HUES48 (cell line): ENCODE measurements at regions not wholly inside any gene's neighbourhood (a gene's known extent, or its start where the extent isn't known, plus 50 kb on each side); places are given as distances from the start of the nearest gene placed in this dataset.

Experiments used
- H3K27ac ChIP-seq: one replicate; pipeline ENCODE4 v1.7.0; 2013; ENCODE audit warnings: low read depth, low read length, inconsistent platforms
- H3K27me3 ChIP-seq: 2 replicates; pipeline ENCODE4 v1.6.1; 2013; ENCODE audit warnings: mild to moderate bottlenecking, low read length; ENCODE audit not compliant: control insufficient read depth, insufficient read depth
- H3K36me3 ChIP-seq: 2 replicates; pipeline ENCODE4 v1.6.1; 2013; ENCODE audit warnings: low read length; ENCODE audit not compliant: control insufficient read depth, insufficient read depth
- H3K4me1 ChIP-seq: 2 replicates; pipeline ENCODE4 v1.6.1; 2013; ENCODE audit warnings: mild to moderate bottlenecking, low read length; ENCODE audit not compliant: control insufficient read depth, insufficient read depth
- H3K4me3 ChIP-seq: 2 replicates; pipeline ENCODE4 v1.5.1; 2013; ENCODE audit warnings: mild to moderate bottlenecking, low read depth, low read length
- H3K9ac ChIP-seq: 2 replicates; pipeline ENCODE4 v1.6.1; 2013; ENCODE audit warnings: mild to moderate bottlenecking, low read depth, low read length, moderate library complexity
- H3K9me3 ChIP-seq: 2 replicates; pipeline ENCODE4 v1.6.1; 2013; ENCODE audit warnings: low read length; ENCODE audit not compliant: control insufficient read depth, insufficient read depth

GRCh38 chr5:4054092-4054491 lies 458.5 kb downstream of the IRX1 start:
- Histone ChIP-seq H3K9me3 (no peaks in the 10 kb centered on the region), H3K9ac (no peak overlapping the region), H3K27ac (no peak overlapping the region), H3K36me3 (no peaks in the 10 kb centered on the region), H3K4me3 (no peak overlapping the region), H3K27me3 (no peaks in the 10 kb centered on the region), H3K4me1 (0 out of 2 replicates have a peak, but pooled peaks cover 1% of the 10 kb centered on the region)

- Histone ChIP-seq H3K9ac (no peak overlapping the region), H3K9me3 (no peaks in the 10 kb centered on the region), H3K4me3 (no peak overlapping the region), H3K27ac (no peak overlapping the region), H3K27me3 (no peaks in the 10 kb centered on the region), H3K4me1 (no peaks in the 10 kb centered on the region), H3K36me3 (no peaks in the 10 kb centered on the region)
These were observed 463.3 kb downstream of the IRX1 start for GRCh38 chr5:4058899-4059298.

- Histone ChIP-seq H3K4me1 (no peaks in the 10 kb centered on the region), H3K4me3 (no peak overlapping the region), H3K9me3 (no peaks in the 10 kb centered on the region), H3K27me3 (no peaks in the 10 kb centered on the region), H3K27ac (no peak overlapping the region), H3K36me3 (no peaks in the 10 kb centered on the region), H3K9ac (no peak overlapping the region)
These were observed 470.1 kb downstream of the IRX1 start for GRCh38 chr5:4065472-4066320.

GRCh38 chr5:4068171-4068570 lies 472.5 kb downstream of the IRX1 start:
- Histone ChIP-seq H3K36me3 (no peaks in the 10 kb centered on the region), H3K9ac (no peak overlapping the region), H3K9me3 (no peaks in the 10 kb centered on the region), H3K4me1 (no peaks in the 10 kb centered on the region), H3K27me3 (no peaks in the 10 kb centered on the region), H3K4me3 (no peak overlapping the region), H3K27ac (no peak overlapping the region)

GRCh38 chr5:4078544-4078943 lies 482.9 kb downstream of the IRX1 start:
- Histone ChIP-seq H3K27me3 (no peaks in the 10 kb centered on the region), H3K9me3 (no peaks in the 10 kb centered on the region), H3K36me3 (no peaks in the 10 kb centered on the region), H3K4me3 (no peak overlapping the region), H3K4me1 (no peaks in the 10 kb centered on the region), H3K27ac (no peak overlapping the region), H3K9ac (no peak overlapping the region)

GRCh38 chr5:4079831-4080230 lies 484.2 kb downstream of the IRX1 start:
- no peaks in the 10 kb centered on the region for H3K9me3 ChIP-seq

GRCh38 chr5:4080370-4080769 lies 484.7 kb downstream of the IRX1 start:
- Histone ChIP-seq H3K27me3 (no peaks in the 10 kb centered on the region), H3K36me3 (no peaks in the 10 kb centered on the region), H3K4me3 (no peak overlapping the region), H3K27ac (no peak overlapping the region), H3K9ac (no peak overlapping the region), H3K4me1 (no peaks in the 10 kb centered on the region), H3K9me3 (no peaks in the 10 kb centered on the region)

More at GRCh38 chr5:4079831-4080230, 484.2 kb downstream of the IRX1 start:
- Histone ChIP-seq H3K27ac (no peak overlapping the region), H3K36me3 (no peaks in the 10 kb centered on the region), H3K4me3 (no peak overlapping the region), H3K9ac (no peak overlapping the region), H3K4me1 (no peaks in the 10 kb centered on the region), H3K27me3 (no peaks in the 10 kb centered on the region)

GRCh38 chr5:4081059-4081458 lies 485.4 kb downstream of the IRX1 start:
- Histone ChIP-seq H3K4me1 (no peaks in the 10 kb centered on the region), H3K27ac (no peak overlapping the region), H3K4me3 (no peak overlapping the region), H3K9me3 (no peaks in the 10 kb centered on the region), H3K9ac (no peak overlapping the region), H3K27me3 (no peaks in the 10 kb centered on the region), H3K36me3 (no peaks in the 10 kb centered on the region)

GRCh38 chr5:4081466-4081865 lies 485.8 kb downstream of the IRX1 start:
- H3K4me3 ChIP-seq = no peak overlapping the region
- no peaks in the 10 kb centered on the region for H3K27me3 ChIP-seq
- H3K36me3 ChIP-seq = no peaks in the 10 kb centered on the region
- H3K9ac ChIP-seq = no peak overlapping the region
- H3K9me3 ChIP-seq = no peaks in the 10 kb centered on the region
- no peak overlapping the region for H3K27ac ChIP-seq
- no peaks in the 10 kb centered on the region for H3K4me1 ChIP-seq

- no peaks in the 10 kb centered on the region for H3K9me3 ChIP-seq
- H3K27ac ChIP-seq = no peak overlapping the region
- no peaks in the 10 kb centered on the region for H3K4me1 ChIP-seq
- no peak overlapping the region for H3K4me3 ChIP-seq
- no peaks in the 10 kb centered on the region for H3K36me3 ChIP-seq
- no peaks in the 10 kb centered on the region for H3K27me3 ChIP-seq
- no peak overlapping the region for H3K9ac ChIP-seq
These were observed 487.4 kb downstream of the IRX1 start for GRCh38 chr5:4082966-4083564.

- no peaks in the 10 kb centered on the region for H3K9me3 ChIP-seq
- H3K9ac ChIP-seq = no peak overlapping the region
- no peaks in the 10 kb centered on the region for H3K36me3 ChIP-seq
- H3K27ac ChIP-seq = no peak overlapping the region
- no peaks in the 10 kb centered on the region for H3K4me1 ChIP-seq
- no peak overlapping the region for H3K4me3 ChIP-seq
- H3K27me3 ChIP-seq = no peaks in the 10 kb centered on the region
These were observed 488.1 kb downstream of the IRX1 start for GRCh38 chr5:4083591-4084337.
